OCI-LY3 (cell line): ENCODE measurements at regions not wholly inside any gene's neighbourhood (a gene's known extent, or its start where the extent isn't known, plus 50 kb on each side); places are given as distances from the start of the nearest gene placed in this dataset.

Experiments used
- EZH2phosphoT487 ChIP-seq: fragments of 200-600 bp; shearing (Covaris generic); IDR thresholded peaks from 2 replicates; pipeline ENCODE4 v1.6.1; 2018; ENCODE audit warnings: antibody characterized with exemption, mixed run types, low read depth
- TF ChIP-seq, protein P1 (sequence below): fragments of 200-600, 300-600 bp; sonication (generic); IDR thresholded peaks from 2 replicates; pipeline ENCODE4 v1.5.1; 2014; ENCODE audit warnings: antibody characterized with exemption, low read length, low read depth

DNA sequence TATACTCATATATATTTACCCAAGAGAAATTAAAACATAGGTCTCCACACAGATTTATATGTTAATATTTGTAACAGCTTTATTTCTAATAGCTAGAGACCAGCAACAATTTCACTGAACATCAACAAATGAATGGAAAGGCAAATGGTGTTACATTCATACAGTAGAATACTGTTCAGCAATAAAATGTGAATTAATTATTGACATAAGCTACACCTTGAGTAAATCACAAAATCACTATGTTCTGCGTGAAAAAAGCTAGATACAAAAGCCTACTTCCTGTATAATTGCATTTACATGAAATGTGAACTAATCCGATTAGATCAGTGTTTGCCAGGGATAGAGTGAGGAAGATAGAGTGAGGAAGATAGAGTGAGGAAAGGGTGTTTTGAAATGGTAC, 945.7 kb downstream of the SQOR start:
- TF ChIP-seq EZH2phosphoT487: no peak
- TF ChIP-seq, protein P1, sequence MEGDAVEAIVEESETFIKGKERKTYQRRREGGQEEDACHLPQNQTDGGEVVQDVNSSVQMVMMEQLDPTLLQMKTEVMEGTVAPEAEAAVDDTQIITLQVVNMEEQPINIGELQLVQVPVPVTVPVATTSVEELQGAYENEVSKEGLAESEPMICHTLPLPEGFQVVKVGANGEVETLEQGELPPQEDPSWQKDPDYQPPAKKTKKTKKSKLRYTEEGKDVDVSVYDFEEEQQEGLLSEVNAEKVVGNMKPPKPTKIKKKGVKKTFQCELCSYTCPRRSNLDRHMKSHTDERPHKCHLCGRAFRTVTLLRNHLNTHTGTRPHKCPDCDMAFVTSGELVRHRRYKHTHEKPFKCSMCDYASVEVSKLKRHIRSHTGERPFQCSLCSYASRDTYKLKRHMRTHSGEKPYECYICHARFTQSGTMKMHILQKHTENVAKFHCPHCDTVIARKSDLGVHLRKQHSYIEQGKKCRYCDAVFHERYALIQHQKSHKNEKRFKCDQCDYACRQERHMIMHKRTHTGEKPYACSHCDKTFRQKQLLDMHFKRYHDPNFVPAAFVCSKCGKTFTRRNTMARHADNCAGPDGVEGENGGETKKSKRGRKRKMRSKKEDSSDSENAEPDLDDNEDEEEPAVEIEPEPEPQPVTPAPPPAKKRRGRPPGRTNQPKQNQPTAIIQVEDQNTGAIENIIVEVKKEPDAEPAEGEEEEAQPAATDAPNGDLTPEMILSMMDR: no peak
